HEK293 (cell line): ENCODE measurements at regions not wholly inside any gene's neighbourhood (a gene's known extent, or its start where the extent isn't known, plus 50 kb on each side); places are given as distances from the start of the nearest gene placed in this dataset.

Experiments
- CTCF ChIA-PET: fragments of 350-600 bp; formaldehyde crosslinking; extraction: SDS; loops from one replicate; lab custom pipeline; 2021; ENCODE audit warnings: antibody characterized with exemption; lab: Yijun Ruan, JAX
- POLR2A ChIA-PET: fragments of 300-600 bp; formaldehyde crosslinking; extraction: SDS; loops from one replicate; lab custom pipeline; 2020; ENCODE audit warnings: antibody characterized with exemption, inconsistent platforms; lab: Yijun Ruan, JAX
- H3K27ac ChIP-seq: fragments of 200-500 bp; sonication (Bioruptor generic); 2 replicates; pipeline ENCODE4 v1.5.1; 2014; ENCODE audit warnings: low read depth, low read length, control low read depth, inconsistent platforms; ENCODE audit errors: extremely low read depth
- H3K36me3 ChIP-seq, 2 experiments: fragments of 200-500 bp in 1 of 2; sonication (Bioruptor generic) in 1 of 2; 1 replicate in 1 of 2; 2 replicates in 1 of 2; pipeline ENCODE4 v1.5.1; 2014 to 2017; ENCODE audit warnings: inconsistent platforms in 2 of 2, low read length in 2 of 2; ENCODE audit not compliant: control insufficient read depth in 2 of 2, insufficient read depth in 1 of 2
- H3K4me1 ChIP-seq: fragments of 200-500 bp; sonication (Bioruptor generic); 2 replicates; pipeline ENCODE4 v1.5.1; 2014; ENCODE audit warnings: mild to moderate bottlenecking, low read length, inconsistent platforms; ENCODE audit not compliant: control insufficient read depth, insufficient read depth
- H3K4me3 ChIP-seq: 2 replicates; pipeline ENCODE4 v1.5.1; 2011; ENCODE audit warnings: low read depth, mild to moderate bottlenecking, control low read depth, low read length, moderate library complexity
- H3K9me3 ChIP-seq: fragments of 200-500 bp; sonication (Bioruptor generic); 2 replicates; pipeline ENCODE4 v1.5.1; 2014; ENCODE audit warnings: low read depth, low read length, inconsistent platforms; ENCODE audit not compliant: control insufficient read depth, insufficient read depth
- GFI1B ChIP-seq: fragments of 450-650 bp; formaldehyde crosslinking; IDR thresholded peaks from 2 replicates; pipeline ENCODE4 v1.5.1; 2016; ENCODE audit warnings: missing biosample characterization, missing genetic modification characterization
- GLI4 ChIP-seq: fragments of 450-650 bp; formaldehyde crosslinking; IDR thresholded peaks from 2 replicates; pipeline ENCODE4 v1.5.1; 2016; ENCODE audit warnings: missing biosample characterization, missing genetic modification characterization
- INSM2 ChIP-seq: fragments of 450-650 bp; formaldehyde crosslinking; IDR thresholded peaks from 2 replicates; pipeline ENCODE4 v1.5.1; 2016; ENCODE audit warnings: missing biosample characterization, missing genetic modification characterization
- KLF10 ChIP-seq: fragments of 450-650 bp; IDR thresholded peaks from 2 replicates; pipeline ENCODE4 v1.5.1; 2018; ENCODE audit warnings: missing biosample characterization, mild to moderate bottlenecking, missing genetic modification characterization
- KLF7 ChIP-seq: fragments of 450-650 bp; formaldehyde crosslinking; IDR thresholded peaks from 2 replicates; pipeline ENCODE4 v1.5.1; 2016; ENCODE audit warnings: missing biosample characterization, missing genetic modification characterization, borderline replicate concordance
- KLF9 ChIP-seq: fragments of 450-650 bp; formaldehyde crosslinking; IDR thresholded peaks from 2 replicates; pipeline ENCODE4 v1.5.1; 2016; ENCODE audit warnings: missing biosample characterization, missing genetic modification characterization, low read depth
- ZBTB10 ChIP-seq: fragments of 450-650 bp; formaldehyde crosslinking; IDR thresholded peaks from 2 replicates; pipeline ENCODE4 v1.5.1; 2016; ENCODE audit warnings: missing biosample characterization, missing genetic modification characterization
- ZBTB20 ChIP-seq: fragments of 450-650 bp; formaldehyde crosslinking; IDR thresholded peaks from 2 replicates; pipeline ENCODE4 v1.5.1; 2016; ENCODE audit warnings: missing biosample characterization, missing genetic modification characterization
- ZNF121 ChIP-seq: fragments of 450-650 bp; formaldehyde crosslinking; IDR thresholded peaks from 2 replicates; pipeline ENCODE4 v1.5.1; 2016; ENCODE audit warnings: missing biosample characterization, missing genetic modification characterization
- ZNF18 ChIP-seq: fragments of 450-650 bp; formaldehyde crosslinking; IDR thresholded peaks from 2 replicates; pipeline ENCODE4 v1.5.1; 2016; ENCODE audit warnings: missing biosample characterization, missing genetic modification characterization
- ZNF214 ChIP-seq: fragments of 450-650 bp; formaldehyde crosslinking; IDR thresholded peaks from 2 replicates; pipeline ENCODE4 v1.5.1; 2017; ENCODE audit warnings: missing biosample characterization, mild to moderate bottlenecking, missing genetic modification characterization, borderline replicate concordance
- ZNF311 ChIP-seq: fragments of 450-650 bp; formaldehyde crosslinking; IDR thresholded peaks from 2 replicates; pipeline ENCODE4 v1.5.1; 2017; ENCODE audit warnings: missing biosample characterization, missing genetic modification characterization, borderline replicate concordance
- ZNF324 ChIP-seq: fragments of 450-650 bp; formaldehyde crosslinking; IDR thresholded peaks from 2 replicates; pipeline ENCODE4 v1.5.1; 2016; ENCODE audit warnings: missing biosample characterization, missing genetic modification characterization
- ZNF433 ChIP-seq: fragments of 450-650 bp; formaldehyde crosslinking; IDR thresholded peaks from 2 replicates; pipeline ENCODE4 v1.5.1; 2016; ENCODE audit warnings: missing biosample characterization, missing genetic modification characterization, low read depth
- ZNF549 ChIP-seq: fragments of 450-650 bp; IDR thresholded peaks from 2 replicates; pipeline ENCODE4 v1.5.1; 2018; ENCODE audit warnings: missing biosample characterization, missing genetic modification characterization, mild to moderate bottlenecking, inconsistent platforms, moderate library complexity
- ZNF664 ChIP-seq: fragments of 450-650 bp; formaldehyde crosslinking; IDR thresholded peaks from 2 replicates; pipeline ENCODE4 v1.5.1; 2016; ENCODE audit warnings: missing biosample characterization, missing genetic modification characterization
- ZNF76 ChIP-seq: fragments of 450-650 bp; formaldehyde crosslinking; IDR thresholded peaks from 2 replicates; pipeline ENCODE4; 2016; ENCODE audit warnings: low read depth, missing biosample characterization, missing genetic modification characterization, borderline replicate concordance
- ZNF830 ChIP-seq: fragments of 450-650 bp; IDR thresholded peaks from 2 replicates; pipeline ENCODE4 v1.5.0; 2018; ENCODE audit warnings: missing biosample characterization, missing genetic modification characterization, low read depth, mild to moderate bottlenecking, moderate library complexity

DNA sequence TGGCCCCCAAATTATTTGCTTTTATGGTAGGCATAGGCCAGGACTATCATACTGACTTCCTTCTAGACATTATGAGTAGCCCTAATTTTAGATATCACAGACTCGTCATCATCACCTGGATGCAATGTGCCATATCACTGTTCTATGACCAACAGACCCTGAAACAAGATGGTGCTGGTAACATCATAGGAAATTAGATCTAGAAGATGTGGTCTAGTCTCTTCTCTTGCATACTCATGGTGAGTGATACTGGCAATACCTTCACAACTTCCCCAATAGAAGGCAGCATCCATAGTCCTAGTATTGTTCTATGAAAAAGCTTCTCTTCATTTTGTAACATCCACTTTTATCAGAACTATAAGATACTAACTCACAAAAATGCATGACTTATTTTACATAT is 116.3 kb upstream of the ITGA4 start (continued):
- TF ChIP-seq KLF10 (tag by site-specific recombination) (no peak), KLF7 (tag by site-specific recombination) (no peak), ZNF324 (tag by site-specific recombination) (no peak), GLI4 (tag by site-specific recombination) (no peak), ZNF76 (no peak), KLF9 (tag by site-specific recombination) (no peak), ZNF664 (tag by site-specific recombination) (no peak), ZNF433 (tag by site-specific recombination) (no peak), ZBTB20 (tag by site-specific recombination) (no peak), INSM2 (tag by site-specific recombination) (no peak), GFI1B (tag by site-specific recombination) (no peak)

DNA sequence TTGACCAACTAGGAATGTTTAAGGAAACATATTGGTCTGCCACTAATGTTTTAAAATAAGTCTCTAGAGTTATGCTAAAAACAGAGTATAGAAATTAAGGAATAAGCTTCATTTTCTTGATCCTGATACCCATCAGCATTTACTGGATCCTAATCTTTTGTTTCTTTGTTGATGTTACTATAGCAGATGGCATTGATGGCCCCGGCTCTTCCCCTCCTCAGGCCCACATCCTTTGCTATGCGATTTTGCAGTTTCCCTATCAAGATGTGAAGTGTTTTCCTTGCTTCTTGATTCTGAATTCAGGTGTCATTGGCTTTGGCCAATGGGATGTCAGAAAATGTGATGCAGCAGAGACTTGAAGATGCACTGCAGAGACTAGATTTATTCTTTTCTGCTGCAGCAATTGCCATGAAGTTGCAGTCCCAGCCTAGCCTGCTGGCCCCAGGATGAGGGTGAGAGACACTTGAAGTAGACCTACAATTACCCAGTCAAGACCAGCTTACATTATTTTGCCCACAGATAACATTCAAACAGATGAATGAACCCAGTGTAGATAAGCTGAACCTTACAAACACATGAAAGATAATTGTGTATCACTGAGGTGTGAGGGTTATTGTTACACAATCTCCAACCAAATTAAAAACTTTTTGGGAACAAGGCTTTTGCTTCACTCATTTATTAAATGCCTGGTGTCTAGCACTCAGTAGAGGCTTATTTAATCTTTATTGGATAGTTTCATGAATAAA is 115.2 kb upstream of the ITGA4 start:
- POLR2A ChIA-PET: no interaction called here
- CTCF ChIA-PET: interaction anchor here (0.8 kb wide), 1 partner anchor 10 kb away, joined by 5 read pairs; no protein-coding TSS in a partner anchor

More for the DNA sequence above, 115.2 kb upstream of the ITGA4 start:
- H3K9me3 ChIP-seq: no peaks in the 10 kb centered on the region
- no peak overlapping the region for H3K4me3 ChIP-seq
- H3K36me3 ChIP-seq: no peaks in the 10 kb centered on the region
- no peak overlapping the region for H3K27ac ChIP-seq
- TF ChIP-seq ZNF214: no peak
- TF ChIP-seq ZNF549 (tag by site-specific recombination): no peak
- TF ChIP-seq ZNF18: no peak
- TF ChIP-seq ZNF311 (tag by site-specific recombination): no peak
- no peak for TF ChIP-seq ZNF830 (tag by site-specific recombination)
- TF ChIP-seq ZBTB10: no peak
- TF ChIP-seq ZNF121 (tag by site-specific recombination): no peak
- no peaks in the 10 kb centered on the region for H3K4me1 ChIP-seq
